ENCODE measurements at regions not wholly inside any gene's neighbourhood (a gene's known extent, or its start where the extent isn't known, plus 50 kb on each side); places are given as distances from the start of the nearest gene placed in this dataset.
A peak's percentile ranks its signal among the peaks of the same experiment; 100 is the strongest.
"Not testable (repeated sequence)": the region's sequence is repeated elsewhere in the genome, so short reads cannot be mapped to it uniquely, and the experiment has no call there.

GRCh38 chr7:120169996-120170783 is 102.8 kb upstream of the KCND2 start:
- DNase-seq (ENCODE audit: low read depth in 2 of 2): peak; percentile 24 to 29

- DNase-seq (ENCODE audit: low read depth in 2 of 2): no peak
Measured at GRCh38 chr7:120170834-120171233, 102.1 kb upstream of the KCND2 start.

GRCh38 chr7:120171406-120171805 is 101.6 kb upstream of the KCND2 start:
- no peak for DNase-seq (ENCODE audit: low read depth in 2 of 2)

- no peak for DNase-seq (ENCODE audit: low read depth in 2 of 2)
Measured at GRCh38 chr7:120180221-120180620, 92.8 kb upstream of the KCND2 start.

GRCh38 chr7:120181499-120181898 is 91.5 kb upstream of the KCND2 start:
- DNase-seq (ENCODE audit: low read depth in 2 of 2): no peak

GRCh38 chr7:120184866-120185265 is 88.1 kb upstream of the KCND2 start:
- no peak for DNase-seq (ENCODE audit: low read depth in 2 of 2)

GRCh38 chr7:120185940-120186682 is 86.9 kb upstream of the KCND2 start:
- DNase-seq (ENCODE audit: low read depth in 2 of 2): no peak

- no peak for DNase-seq (ENCODE audit: low read depth in 2 of 2)
Measured at GRCh38 chr7:120186688-120187087, 86.3 kb upstream of the KCND2 start.

GRCh38 chr7:120189623-120190022 is 83.4 kb upstream of the KCND2 start:
- DNase-seq (ENCODE audit: low read depth in 2 of 2): no peak

- DNase-seq (ENCODE audit: low read depth in 2 of 2): no peak
Measured at GRCh38 chr7:120190109-120190508, 82.9 kb upstream of the KCND2 start.

- DNase-seq (ENCODE audit: low read depth in 2 of 2): no peak
Measured at GRCh38 chr7:120190566-120190965, 82.4 kb upstream of the KCND2 start.

- not testable (repeated sequence) for DNase-seq (ENCODE audit: low read depth in 2 of 2)
Measured at GRCh38 chr7:120191423-120191822, 81.6 kb upstream of the KCND2 start.

GRCh38 chr7:120201290-120201689 is 71.7 kb upstream of the KCND2 start:
- no peak for DNase-seq (ENCODE audit: low read depth in 2 of 2)

- DNase-seq (ENCODE audit: low read depth in 2 of 2): no peak
Measured at GRCh38 chr7:120205101-120205500, 67.9 kb upstream of the KCND2 start.

- no peak for DNase-seq (ENCODE audit: low read depth in 2 of 2)
Measured at GRCh38 chr7:120207037-120207436, 65.9 kb upstream of the KCND2 start.

- DNase-seq (ENCODE audit: low read depth in 2 of 2): no peak
Measured at GRCh38 chr7:120215654-120216053, 57.3 kb upstream of the KCND2 start.

GRCh38 chr7:120216947-120217346 is 56.0 kb upstream of the KCND2 start:
- DNase-seq (ENCODE audit: low read depth in 2 of 2): no peak

GRCh38 chr7:120218712-120219111 is 54.3 kb upstream of the KCND2 start:
- DNase-seq (ENCODE audit: low read depth in 2 of 2): no peak

- no peak for DNase-seq (ENCODE audit: low read depth in 2 of 2)
Measured at GRCh38 chr7:120221666-120222065, 51.3 kb upstream of the KCND2 start.

All from fibroblast of skin of left biceps (primary cell).